ENCODE measurements at regions not wholly inside any gene's neighbourhood (a gene's known extent, or its start where the extent isn't known, plus 50 kb on each side); places are given as distances from the start of the nearest gene placed in this dataset.

DNA sequence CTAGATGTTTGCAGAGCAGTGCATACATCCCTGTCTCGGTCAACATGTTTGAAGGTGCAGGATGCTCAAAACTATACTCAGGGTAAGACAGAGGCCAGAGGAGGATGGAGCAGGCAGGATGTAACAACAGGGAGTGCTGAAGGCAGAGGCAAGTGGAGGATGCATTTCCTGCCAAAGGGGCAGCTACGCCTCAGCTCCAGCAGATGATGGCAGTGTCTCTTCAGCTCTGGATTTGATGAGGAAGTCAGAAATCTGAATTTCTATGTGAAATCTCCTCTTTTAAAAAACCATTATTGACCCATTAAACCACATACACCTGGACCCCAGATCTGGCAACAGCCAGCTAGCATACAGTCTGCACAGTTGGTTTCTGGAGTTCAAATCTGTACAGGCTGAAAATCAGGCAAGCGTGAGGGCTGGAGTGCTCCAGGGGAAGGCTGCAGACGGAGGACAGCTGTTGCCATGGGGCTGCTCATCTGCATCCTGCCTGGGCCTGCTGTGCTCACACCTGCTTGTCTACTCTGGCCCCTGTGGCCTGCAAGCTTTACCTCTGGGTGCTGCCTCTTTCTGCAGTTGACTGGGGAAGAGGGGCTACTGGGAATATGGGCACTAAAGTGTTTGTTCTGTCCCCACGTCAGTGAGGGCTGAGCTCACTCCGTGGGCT lies 152.9 kb upstream of the SLC28A3 start:
- DNase-seq (ENCODE audit: low spot score) = no peak
- Histone ChIP-seq H3K27me3 (ENCODE audit: insufficient read depth, poor library complexity, severe bottlenecking) (peaks cover 3% of the 10 kb centered on the region), H3K4me3 (ENCODE audit: severe bottlenecking) (no peak overlapping the region), H3K9me3 (ENCODE audit: severe bottlenecking) (no peaks in the 10 kb centered on the region), H3K27ac (ENCODE audit: poor library complexity, severe bottlenecking) (no peak overlapping the region), H3K4me1 (ENCODE audit: insufficient read depth, poor library complexity, severe bottlenecking) (no peaks in the 10 kb centered on the region), H3K36me3 (ENCODE audit: low read depth) (no peaks in the 10 kb centered on the region)
- ATAC-seq (ENCODE audit: low read depth) = no peak
- TF ChIP-seq, protein P1, sequence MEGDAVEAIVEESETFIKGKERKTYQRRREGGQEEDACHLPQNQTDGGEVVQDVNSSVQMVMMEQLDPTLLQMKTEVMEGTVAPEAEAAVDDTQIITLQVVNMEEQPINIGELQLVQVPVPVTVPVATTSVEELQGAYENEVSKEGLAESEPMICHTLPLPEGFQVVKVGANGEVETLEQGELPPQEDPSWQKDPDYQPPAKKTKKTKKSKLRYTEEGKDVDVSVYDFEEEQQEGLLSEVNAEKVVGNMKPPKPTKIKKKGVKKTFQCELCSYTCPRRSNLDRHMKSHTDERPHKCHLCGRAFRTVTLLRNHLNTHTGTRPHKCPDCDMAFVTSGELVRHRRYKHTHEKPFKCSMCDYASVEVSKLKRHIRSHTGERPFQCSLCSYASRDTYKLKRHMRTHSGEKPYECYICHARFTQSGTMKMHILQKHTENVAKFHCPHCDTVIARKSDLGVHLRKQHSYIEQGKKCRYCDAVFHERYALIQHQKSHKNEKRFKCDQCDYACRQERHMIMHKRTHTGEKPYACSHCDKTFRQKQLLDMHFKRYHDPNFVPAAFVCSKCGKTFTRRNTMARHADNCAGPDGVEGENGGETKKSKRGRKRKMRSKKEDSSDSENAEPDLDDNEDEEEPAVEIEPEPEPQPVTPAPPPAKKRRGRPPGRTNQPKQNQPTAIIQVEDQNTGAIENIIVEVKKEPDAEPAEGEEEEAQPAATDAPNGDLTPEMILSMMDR (IDR thresholded peaks at IDR 0.05; ENCODE audit: poor library complexity, severe bottlenecking) = no peak

DNA sequence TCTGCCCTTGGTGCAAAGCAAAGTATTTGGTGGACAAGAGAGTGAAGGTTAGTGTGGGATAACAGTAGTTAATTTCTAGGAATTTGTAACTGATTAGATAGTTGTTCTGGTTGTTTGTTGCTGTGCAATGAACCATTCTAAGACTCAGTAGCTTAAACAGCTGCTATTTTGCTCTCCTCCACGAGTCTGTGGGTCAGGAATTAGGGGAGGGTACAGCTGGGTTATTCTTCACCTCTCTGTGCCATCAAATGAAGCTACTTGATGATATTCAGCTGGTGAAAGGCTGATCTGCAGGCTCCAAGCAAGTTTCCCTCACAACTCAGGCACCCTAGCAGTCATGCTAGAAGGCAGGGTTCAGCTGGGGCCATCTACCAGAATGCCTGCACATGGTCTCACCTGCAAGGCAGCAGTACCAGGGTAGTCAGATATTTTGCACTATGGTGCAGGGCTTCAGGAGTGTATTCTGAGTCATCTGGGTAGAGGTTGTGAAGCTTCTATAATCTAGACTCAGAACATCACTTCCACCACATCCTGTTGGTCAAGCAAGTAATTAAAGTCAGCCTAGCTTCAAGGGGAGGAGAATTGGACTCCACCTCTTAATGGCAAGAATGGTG lies 159.5 kb upstream of the SLC28A3 start:
- Histone ChIP-seq H3K9me3 (ENCODE audit: severe bottlenecking) (no peaks in the 10 kb centered on the region), H3K36me3 (ENCODE audit: low read depth) (no peaks in the 10 kb centered on the region), H3K4me3 (ENCODE audit: severe bottlenecking) (no peak overlapping the region), H3K4me1 (ENCODE audit: insufficient read depth, poor library complexity, severe bottlenecking) (no peaks in the 10 kb centered on the region), H3K27ac (ENCODE audit: poor library complexity, severe bottlenecking) (no peak overlapping the region), H3K27me3 (ENCODE audit: insufficient read depth, poor library complexity, severe bottlenecking) (peaks cover 3% of the 10 kb centered on the region)
- DNase-seq (ENCODE audit: low spot score) = no peak
- ATAC-seq (ENCODE audit: low read depth) = no peak
- TF ChIP-seq, protein P1 (IDR thresholded peaks at IDR 0.05; ENCODE audit: poor library complexity, severe bottlenecking) = no peak

- no peaks in the 10 kb centered on the region for H3K36me3 ChIP-seq (ENCODE audit: low read depth)
- no peak overlapping the region for H3K4me3 ChIP-seq (ENCODE audit: severe bottlenecking)
- H3K27ac ChIP-seq (ENCODE audit: poor library complexity, severe bottlenecking) = no peak overlapping the region
- DNase-seq (ENCODE audit: low spot score) (no peak), ATAC-seq (ENCODE audit: low read depth) (no peak)
- no peaks in the 10 kb centered on the region for H3K9me3 ChIP-seq (ENCODE audit: severe bottlenecking)
- TF ChIP-seq, protein P1 (IDR thresholded peaks at IDR 0.05; ENCODE audit: poor library complexity, severe bottlenecking) = no peak
- H3K4me1 ChIP-seq (ENCODE audit: insufficient read depth, poor library complexity, severe bottlenecking) = no peaks in the 10 kb centered on the region
- peaks cover 3% of the 10 kb centered on the region for H3K27me3 ChIP-seq (ENCODE audit: insufficient read depth, poor library complexity, severe bottlenecking)
Observed at GRCh38 chr9:84500826-84501225, 160.3 kb upstream of the SLC28A3 start.

DNA sequence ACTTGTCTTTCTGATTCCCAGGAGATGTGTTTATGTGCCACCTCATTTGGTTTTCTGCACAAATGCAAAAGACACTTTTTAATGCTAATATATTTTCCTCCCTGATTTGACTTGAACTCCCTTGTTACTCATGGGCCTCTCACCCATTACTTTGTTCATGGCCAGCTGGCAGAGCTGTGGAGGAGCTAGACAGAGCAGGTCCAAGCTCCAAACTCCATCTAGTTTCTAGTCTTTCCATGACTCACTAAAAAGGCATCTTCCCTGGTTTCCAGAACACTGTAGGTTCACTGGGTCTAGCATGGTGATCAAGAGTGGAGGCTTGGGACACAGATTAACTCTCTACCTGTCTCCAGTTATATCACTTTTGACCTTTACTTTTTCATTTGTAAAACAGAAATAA lies 161.0 kb upstream of the SLC28A3 start:
- H3K27me3 ChIP-seq (ENCODE audit: insufficient read depth, poor library complexity, severe bottlenecking) = peaks cover 3% of the 10 kb centered on the region
- H3K27ac ChIP-seq (ENCODE audit: poor library complexity, severe bottlenecking) = no peak overlapping the region
- ATAC-seq (ENCODE audit: low read depth) = no peak
- H3K4me1 ChIP-seq (ENCODE audit: insufficient read depth, poor library complexity, severe bottlenecking) = no peaks in the 10 kb centered on the region
- no peaks in the 10 kb centered on the region for H3K36me3 ChIP-seq (ENCODE audit: low read depth)
- H3K9me3 ChIP-seq (ENCODE audit: severe bottlenecking) = no peaks in the 10 kb centered on the region
- TF ChIP-seq, protein P1 (IDR thresholded peaks at IDR 0.05; ENCODE audit: poor library complexity, severe bottlenecking) = no peak
- no peak overlapping the region for H3K4me3 ChIP-seq (ENCODE audit: severe bottlenecking)
- no peak for DNase-seq (ENCODE audit: low spot score)

- no peak overlapping the region for H3K4me3 ChIP-seq (ENCODE audit: severe bottlenecking)
- TF ChIP-seq, protein P1 (IDR thresholded peaks at IDR 0.05; ENCODE audit: poor library complexity, severe bottlenecking) = no peak
- no peaks in the 10 kb centered on the region for H3K4me1 ChIP-seq (ENCODE audit: insufficient read depth, poor library complexity, severe bottlenecking)
- H3K9me3 ChIP-seq (ENCODE audit: severe bottlenecking) = no peaks in the 10 kb centered on the region
- ATAC-seq (ENCODE audit: low read depth) = no peak
- peaks cover 2% of the 10 kb centered on the region for H3K27me3 ChIP-seq (ENCODE audit: insufficient read depth, poor library complexity, severe bottlenecking)
- no peak for DNase-seq (ENCODE audit: low spot score)
- H3K27ac ChIP-seq (ENCODE audit: poor library complexity, severe bottlenecking) = no peak overlapping the region
- H3K36me3 ChIP-seq (ENCODE audit: low read depth) = no peaks in the 10 kb centered on the region
Observed at GRCh38 chr9:84502066-84502465, 161.5 kb upstream of the SLC28A3 start.
